ENCODE measurements at regions not wholly inside any gene's neighbourhood (a gene's known extent, or its start where the extent isn't known, plus 50 kb on each side); places are given as distances from the start of the nearest gene placed in this dataset.

DNA sequence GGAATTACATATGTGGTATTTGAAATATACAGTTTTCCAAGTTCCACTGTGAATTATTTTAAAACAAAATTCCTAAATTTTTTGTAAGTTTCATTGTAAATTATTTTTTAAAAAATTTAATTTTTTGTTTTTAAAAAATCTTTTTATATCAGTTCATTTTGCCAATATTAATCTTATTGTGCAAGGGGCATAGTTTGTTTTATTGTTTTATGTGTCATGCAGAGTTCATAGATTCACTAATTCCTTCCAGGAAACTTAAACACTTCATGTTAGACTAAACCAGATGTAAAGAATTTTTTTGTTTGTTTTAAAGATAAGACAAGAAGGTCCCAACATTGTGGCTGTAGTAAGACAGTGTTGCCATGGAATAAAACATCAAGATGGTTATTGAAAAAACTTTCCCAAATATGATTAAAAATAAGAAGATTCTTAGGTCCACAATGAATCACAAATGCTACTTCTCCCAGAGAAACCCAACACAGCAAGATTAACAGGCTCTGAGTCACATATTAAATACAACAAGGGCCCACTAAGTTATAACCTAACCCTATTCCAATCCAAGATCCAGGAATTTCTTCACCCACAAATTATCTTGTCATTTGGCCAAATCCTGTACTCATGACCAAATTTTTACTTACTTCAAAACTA is 464.7 kb upstream of the IGFBP3 start:
- DNase-seq: no peak
- H3K4me1 ChIP-seq: no peaks in the 10 kb centered on the region
- H3K36me3 ChIP-seq: no peaks in the 10 kb centered on the region
- H3K27ac ChIP-seq: no peak overlapping the region
- no peak overlapping the region for H3K4me3 ChIP-seq
- H3K27me3 ChIP-seq: no peaks in the 10 kb centered on the region
- intact Hi-C loops (cut with DNase I): no loop called here
- no peak for TF ChIP-seq CTCF (IDR thresholded peaks at IDR 0.05)
- ATAC-seq: peak; percentile 54
- peaks cover 0 to 4% of the 10 kb centered on the region in 2 donors for H3K9me3 ChIP-seq

DNA sequence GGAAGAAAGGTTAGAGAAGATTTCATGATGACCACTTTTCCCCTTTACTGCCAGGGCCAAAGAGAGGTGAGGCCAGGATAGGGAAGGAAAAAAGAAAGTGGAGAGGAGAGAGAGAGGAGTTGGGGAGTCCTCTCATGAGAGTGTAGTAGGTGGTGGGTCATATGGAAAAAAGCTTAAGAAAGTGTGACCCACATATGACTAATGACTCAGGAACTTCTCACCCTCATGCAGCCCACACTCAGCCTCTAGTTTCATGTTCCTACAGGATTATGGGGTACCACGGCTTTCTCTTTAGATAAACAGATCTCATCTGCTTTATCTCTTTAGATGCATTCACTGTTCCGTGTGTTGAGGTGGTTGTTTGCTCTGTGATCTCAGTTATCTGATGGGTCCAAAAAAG is 462.5 kb upstream of the IGFBP3 start:
- ATAC-seq: no peak
- TF ChIP-seq CTCF (IDR thresholded peaks at IDR 0.05): no peak
- H3K27ac ChIP-seq: no peak overlapping the region

DNA sequence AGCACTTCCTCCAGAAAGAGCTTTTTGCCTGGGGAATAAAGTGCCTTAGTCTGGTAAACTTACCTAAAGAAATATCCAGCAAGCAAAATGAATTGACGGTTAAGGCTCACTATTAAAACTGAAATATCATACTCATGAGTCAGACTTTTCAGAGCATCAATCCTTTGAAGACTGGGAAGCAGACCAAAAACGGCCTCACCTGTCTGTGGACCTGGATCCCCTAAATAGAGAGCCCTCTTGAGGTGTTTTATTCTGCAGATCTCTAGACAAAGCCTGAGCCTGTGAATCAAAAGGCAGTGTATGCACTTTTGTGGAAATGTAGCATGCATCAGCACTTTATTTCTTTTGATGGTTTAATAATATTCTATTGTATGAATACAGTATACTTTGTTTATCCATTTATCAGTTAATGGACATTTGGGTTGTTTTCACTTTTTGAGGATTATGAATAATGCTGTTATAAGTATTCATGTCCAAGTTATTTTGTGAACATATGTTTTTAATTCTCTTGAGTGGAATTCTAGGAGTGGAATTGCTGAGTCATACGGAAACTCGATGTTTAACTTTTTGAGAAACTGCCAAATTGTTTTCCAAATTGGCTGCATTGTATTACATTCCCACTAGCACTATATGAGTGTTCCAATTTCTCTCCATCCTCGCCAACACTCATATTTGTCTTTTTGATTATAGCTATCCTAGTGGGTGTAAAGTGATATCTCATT is 449.0 kb upstream of the IGFBP3 start:
- no peaks in the 10 kb centered on the region for H3K4me1 ChIP-seq
- ATAC-seq (peak; percentile 47), DNase-seq (peak in 2 of 4 donors; percentile 37 to 49)
- H3K27me3 ChIP-seq: no peaks in the 10 kb centered on the region
- H3K4me3 ChIP-seq: no peak overlapping the region
- H3K36me3 ChIP-seq: no peaks in the 10 kb centered on the region
- H3K9me3 ChIP-seq: no peaks in the 10 kb centered on the region
- intact Hi-C loops (cut with DNase I): no loop called here
- no peak for TF ChIP-seq CTCF (IDR thresholded peaks at IDR 0.05)
- H3K27ac ChIP-seq: no peak overlapping the region

More for the DNA sequence above, 462.5 kb upstream of the IGFBP3 start:
- intact Hi-C loops (cut with DNase I): no loop called here
- peaks cover 0 to 4% of the 10 kb centered on the region in 2 donors for H3K9me3 ChIP-seq
- H3K27me3 ChIP-seq: no peaks in the 10 kb centered on the region
- no peaks in the 10 kb centered on the region for H3K36me3 ChIP-seq
- DNase-seq: no peak
- H3K4me1 ChIP-seq: no peaks in the 10 kb centered on the region
- H3K4me3 ChIP-seq: no peak overlapping the region

DNA sequence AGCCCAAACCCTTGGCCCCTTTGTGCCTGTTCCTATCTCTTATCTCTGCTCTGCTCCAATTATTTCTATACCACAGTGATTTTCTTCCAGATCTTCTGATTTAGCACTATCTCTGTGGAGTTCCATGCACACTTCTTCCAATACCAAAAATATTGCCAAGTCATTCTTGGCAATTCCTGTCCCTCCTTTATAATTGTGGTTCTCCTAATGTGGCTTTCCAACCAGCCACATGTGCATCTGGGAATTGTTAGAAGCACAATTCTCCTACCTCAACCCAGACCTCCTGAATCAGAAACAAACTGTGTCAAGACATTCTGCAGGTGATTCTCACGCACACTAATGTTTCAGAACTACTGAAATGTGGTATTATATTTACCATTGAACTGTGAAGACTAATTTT is 447.8 kb upstream of the IGFBP3 start:
- no peaks in the 10 kb centered on the region for H3K36me3 ChIP-seq
- no peak for DNase-seq
- H3K27ac ChIP-seq: no peak overlapping the region
- intact Hi-C loops (cut with DNase I): no loop called here
- no peaks in the 10 kb centered on the region for H3K27me3 ChIP-seq
- no peak overlapping the region for H3K4me3 ChIP-seq
- no peak for TF ChIP-seq CTCF (IDR thresholded peaks at IDR 0.05)
- ATAC-seq: no peak
- no peaks in the 10 kb centered on the region for H3K9me3 ChIP-seq
- no peaks in the 10 kb centered on the region for H3K4me1 ChIP-seq

GRCh38 chr7:46366526-46366925 is 445.5 kb upstream of the IGFBP3 start:
- Histone ChIP-seq H3K27ac (no peak overlapping the region), H3K36me3 (no peaks in the 10 kb centered on the region), H3K9me3 (no peaks in the 10 kb centered on the region), H3K27me3 (no peaks in the 10 kb centered on the region), H3K4me3 (no peak overlapping the region), H3K4me1 (no peaks in the 10 kb centered on the region)
- no peak for TF ChIP-seq CTCF (IDR thresholded peaks at IDR 0.05)
- peak in 2 of 4 donors; percentile 30 to 51 for DNase-seq
- no peak for ATAC-seq
- intact Hi-C loops (cut with DNase I): no loop called here

All from left lung (tissue), 4 donors.